ENCODE measurements at regions not wholly inside any gene's neighbourhood (a gene's known extent, or its start where the extent isn't known, plus 50 kb on each side); places are given as distances from the start of the nearest gene placed in this dataset.

DNA sequence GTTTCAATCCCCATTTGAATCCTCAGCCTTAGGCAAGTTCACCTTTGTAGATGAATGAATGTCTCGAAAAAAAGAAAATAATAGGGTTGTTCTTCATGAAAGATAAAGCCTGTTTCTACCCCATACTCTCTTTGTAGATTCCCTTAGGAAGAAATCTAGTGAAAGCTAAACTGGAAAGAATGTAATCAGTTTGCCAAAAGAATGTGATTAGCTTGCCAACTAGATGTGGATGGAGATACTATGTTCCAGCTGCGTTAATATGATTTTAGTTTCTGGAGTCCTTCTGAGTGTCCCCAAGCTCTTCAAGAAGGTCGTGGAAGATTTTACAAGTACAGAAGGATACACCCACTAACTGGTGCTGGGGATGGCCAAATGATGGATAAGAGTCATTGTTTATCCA is 162.3 kb upstream of the EDNRA start:
- Histone ChIP-seq H3K27ac (ENCODE audit: low read depth, low read length) (no peak overlapping the region), H3K4me3 (ENCODE audit: low read depth in 1 of 2, low read length in 2 of 2) (no peak overlapping the region), H3K9me3 (ENCODE audit: control insufficient read depth in 1 of 2, low read length in 2 of 2) (no peaks in the 10 kb centered on the region), H3K9ac (ENCODE audit: low read depth in 1 of 2, low read length in 2 of 2) (no peak overlapping the region), H3K27me3 (ENCODE audit: control insufficient read depth in 1 of 2, insufficient read depth in 2 of 2, low read length in 2 of 2) (no peaks in the 10 kb centered on the region), H3K4me1 (ENCODE audit: control insufficient read depth in 1 of 2, insufficient read depth in 2 of 2, low read length in 2 of 2) (no peaks in the 10 kb centered on the region), H3K36me3 (ENCODE audit: control insufficient read depth in 1 of 2, insufficient read depth in 2 of 2, low read length in 2 of 2) (no peaks in the 10 kb centered on the region)

DNA sequence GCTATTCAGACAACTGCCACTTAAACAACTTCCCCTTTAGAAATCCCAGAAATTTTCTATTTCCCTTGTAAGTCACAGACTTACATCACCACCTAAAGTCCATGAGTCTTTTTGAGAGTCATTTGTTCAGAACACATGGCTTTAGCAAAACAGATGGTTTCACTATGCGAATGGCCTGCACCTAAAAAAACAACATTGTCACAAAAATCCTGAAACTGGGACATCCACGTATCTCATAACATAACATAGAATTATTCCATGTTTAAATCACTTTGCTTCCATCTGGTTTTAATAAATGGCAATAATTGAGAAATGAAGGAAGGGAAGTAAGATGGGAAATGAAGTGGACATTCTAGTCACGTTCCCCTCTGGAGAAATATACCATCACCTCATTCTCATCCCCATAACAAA is 155.3 kb upstream of the EDNRA start:
- Histone ChIP-seq H3K9ac (ENCODE audit: low read depth in 1 of 2, low read length in 2 of 2) (no peak overlapping the region), H3K4me3 (ENCODE audit: low read depth in 1 of 2, low read length in 2 of 2) (no peak overlapping the region), H3K27me3 (ENCODE audit: control insufficient read depth in 1 of 2, insufficient read depth in 2 of 2, low read length in 2 of 2) (no peaks in the 10 kb centered on the region), H3K36me3 (ENCODE audit: control insufficient read depth in 1 of 2, insufficient read depth in 2 of 2, low read length in 2 of 2) (no peaks in the 10 kb centered on the region), H3K27ac (ENCODE audit: low read depth, low read length) (no peak overlapping the region), H3K4me1 (ENCODE audit: control insufficient read depth in 1 of 2, insufficient read depth in 2 of 2, low read length in 2 of 2) (no peaks in the 10 kb centered on the region), H3K9me3 (ENCODE audit: control insufficient read depth in 1 of 2, low read length in 2 of 2) (no peaks in the 10 kb centered on the region)

DNA sequence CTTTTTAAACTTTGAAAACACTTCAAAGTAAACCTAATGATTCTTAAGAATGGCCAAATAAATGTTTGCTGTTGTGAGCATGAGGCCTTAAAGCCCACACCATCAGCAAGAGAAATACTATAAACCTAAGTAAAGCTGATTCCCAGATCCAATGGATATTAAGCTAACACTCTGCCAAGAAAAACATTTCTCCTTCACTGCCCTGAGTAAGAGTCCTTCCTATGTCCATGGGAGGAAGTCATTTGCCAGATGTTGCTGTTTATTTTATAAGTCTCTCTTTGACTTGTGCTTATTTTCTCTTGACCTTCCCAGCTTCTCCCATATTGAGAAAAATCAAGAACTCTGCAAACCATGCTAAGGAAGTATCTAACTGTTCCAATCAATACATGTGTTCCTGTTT is 154.3 kb upstream of the EDNRA start:
- H3K9me3 ChIP-seq (ENCODE audit: control insufficient read depth in 1 of 2, low read length in 2 of 2) = no peaks in the 10 kb centered on the region
- no peak overlapping the region for H3K4me3 ChIP-seq (ENCODE audit: low read depth in 1 of 2, low read length in 2 of 2)
- H3K27ac ChIP-seq (ENCODE audit: low read depth, low read length) = no peak overlapping the region
- no peaks in the 10 kb centered on the region for H3K27me3 ChIP-seq (ENCODE audit: control insufficient read depth in 1 of 2, insufficient read depth in 2 of 2, low read length in 2 of 2)
- no peak overlapping the region for H3K9ac ChIP-seq (ENCODE audit: low read depth in 1 of 2, low read length in 2 of 2)
- no peaks in the 10 kb centered on the region for H3K4me1 ChIP-seq (ENCODE audit: control insufficient read depth in 1 of 2, insufficient read depth in 2 of 2, low read length in 2 of 2)
- H3K36me3 ChIP-seq (ENCODE audit: control insufficient read depth in 1 of 2, insufficient read depth in 2 of 2, low read length in 2 of 2) = no peaks in the 10 kb centered on the region

DNA sequence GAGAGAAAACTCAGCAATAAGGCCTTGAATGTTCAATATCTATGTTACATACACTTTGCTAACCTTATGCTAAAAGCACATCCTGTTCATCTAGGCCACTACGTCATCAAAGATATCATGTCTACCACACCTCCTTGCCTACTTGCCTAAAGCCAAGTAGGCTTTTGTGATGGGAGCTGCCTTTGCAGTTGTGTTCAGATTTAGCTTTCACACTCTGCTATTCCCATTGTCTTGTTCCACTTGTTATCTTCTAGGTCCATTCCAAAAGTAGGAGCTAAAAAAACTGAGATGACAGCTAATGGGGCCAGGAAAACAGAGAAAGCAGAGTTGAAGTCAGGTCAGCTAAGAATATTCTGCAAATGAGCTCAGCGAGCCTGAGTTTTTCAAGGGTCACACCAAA is 153.6 kb upstream of the EDNRA start:
- H3K4me1 ChIP-seq (ENCODE audit: control insufficient read depth in 1 of 2, insufficient read depth in 2 of 2, low read length in 2 of 2) = no peaks in the 10 kb centered on the region
- H3K27ac ChIP-seq (ENCODE audit: low read depth, low read length) = no peak overlapping the region

DNA sequence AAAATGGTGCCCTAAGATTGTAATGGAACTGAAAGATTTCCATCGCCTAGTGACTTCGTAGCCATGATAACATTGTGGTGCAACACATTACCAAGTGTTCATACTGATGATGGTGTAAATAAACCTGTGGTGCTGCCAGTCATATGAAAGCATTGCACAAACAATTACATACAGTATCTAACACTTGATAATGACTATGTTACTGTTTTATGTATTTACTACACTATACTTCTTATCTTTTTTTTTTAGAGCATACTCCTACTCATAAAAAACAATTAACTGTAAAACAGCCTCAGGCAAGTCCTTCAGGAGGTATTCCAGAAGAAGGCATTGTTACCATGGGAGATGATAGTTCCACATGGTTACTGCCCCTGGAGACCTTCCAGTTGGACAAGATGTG is 152.7 kb upstream of the EDNRA start:
- Histone ChIP-seq H3K9ac (ENCODE audit: low read depth in 1 of 2, low read length in 2 of 2) (no peak overlapping the region), H3K4me3 (ENCODE audit: low read depth in 1 of 2, low read length in 2 of 2) (no peak overlapping the region), H3K36me3 (ENCODE audit: control insufficient read depth in 1 of 2, insufficient read depth in 2 of 2, low read length in 2 of 2) (no peaks in the 10 kb centered on the region), H3K27me3 (ENCODE audit: control insufficient read depth in 1 of 2, insufficient read depth in 2 of 2, low read length in 2 of 2) (no peaks in the 10 kb centered on the region), H3K9me3 (ENCODE audit: control insufficient read depth in 1 of 2, low read length in 2 of 2) (no peaks in the 10 kb centered on the region), H3K27ac (ENCODE audit: low read depth, low read length) (no peak overlapping the region), H3K4me1 (ENCODE audit: control insufficient read depth in 1 of 2, insufficient read depth in 2 of 2, low read length in 2 of 2) (no peaks in the 10 kb centered on the region)

More for the DNA sequence above, 153.6 kb upstream of the EDNRA start:
- Histone ChIP-seq H3K9ac (ENCODE audit: low read depth in 1 of 2, low read length in 2 of 2) (no peak overlapping the region), H3K36me3 (ENCODE audit: control insufficient read depth in 1 of 2, insufficient read depth in 2 of 2, low read length in 2 of 2) (no peaks in the 10 kb centered on the region), H3K27me3 (ENCODE audit: control insufficient read depth in 1 of 2, insufficient read depth in 2 of 2, low read length in 2 of 2) (no peaks in the 10 kb centered on the region), H3K9me3 (ENCODE audit: control insufficient read depth in 1 of 2, low read length in 2 of 2) (no peaks in the 10 kb centered on the region), H3K4me3 (ENCODE audit: low read depth in 1 of 2, low read length in 2 of 2) (no peak overlapping the region)

DNA sequence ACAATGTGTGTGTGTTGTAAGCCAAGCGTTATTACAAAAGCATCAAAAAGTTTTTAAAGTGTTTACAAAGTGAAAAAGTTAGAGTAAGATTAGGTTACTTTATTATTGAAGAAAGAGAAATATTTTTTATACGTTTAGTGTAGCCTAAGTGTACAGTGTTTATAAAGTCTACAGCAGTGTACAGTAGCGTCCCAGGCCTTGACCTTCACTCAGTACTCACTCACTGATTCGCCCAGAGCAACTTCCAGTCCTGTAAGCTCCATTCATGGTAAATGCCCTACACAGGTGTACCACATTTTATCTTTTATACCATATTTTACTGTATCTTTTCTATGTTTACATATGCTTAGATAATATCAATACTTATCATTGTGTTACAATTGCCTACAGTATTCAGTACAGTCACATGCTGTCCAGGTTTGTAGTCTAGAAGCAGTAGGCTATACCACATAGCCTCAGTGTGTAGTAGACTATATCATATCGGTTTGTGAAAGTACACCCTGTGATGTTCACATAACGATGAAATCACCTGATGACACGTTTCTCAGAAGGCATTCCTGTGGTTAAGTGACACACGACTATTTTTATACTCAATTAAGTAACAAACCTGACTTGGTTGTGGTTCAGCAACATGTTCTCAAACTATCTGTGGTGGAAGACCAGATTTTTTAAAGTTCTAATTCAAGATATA is 152.0 kb upstream of the EDNRA start:
- Histone ChIP-seq H3K27me3 (ENCODE audit: control insufficient read depth in 1 of 2, insufficient read depth in 2 of 2, low read length in 2 of 2) (no peaks in the 10 kb centered on the region), H3K9ac (ENCODE audit: low read depth in 1 of 2, low read length in 2 of 2) (no peak overlapping the region), H3K4me3 (ENCODE audit: low read depth in 1 of 2, low read length in 2 of 2) (no peak overlapping the region), H3K4me1 (ENCODE audit: control insufficient read depth in 1 of 2, insufficient read depth in 2 of 2, low read length in 2 of 2) (no peaks in the 10 kb centered on the region), H3K9me3 (ENCODE audit: control insufficient read depth in 1 of 2, low read length in 2 of 2) (no peaks in the 10 kb centered on the region), H3K27ac (ENCODE audit: low read depth, low read length) (no peak overlapping the region), H3K36me3 (ENCODE audit: control insufficient read depth in 1 of 2, insufficient read depth in 2 of 2, low read length in 2 of 2) (no peaks in the 10 kb centered on the region)

DNA sequence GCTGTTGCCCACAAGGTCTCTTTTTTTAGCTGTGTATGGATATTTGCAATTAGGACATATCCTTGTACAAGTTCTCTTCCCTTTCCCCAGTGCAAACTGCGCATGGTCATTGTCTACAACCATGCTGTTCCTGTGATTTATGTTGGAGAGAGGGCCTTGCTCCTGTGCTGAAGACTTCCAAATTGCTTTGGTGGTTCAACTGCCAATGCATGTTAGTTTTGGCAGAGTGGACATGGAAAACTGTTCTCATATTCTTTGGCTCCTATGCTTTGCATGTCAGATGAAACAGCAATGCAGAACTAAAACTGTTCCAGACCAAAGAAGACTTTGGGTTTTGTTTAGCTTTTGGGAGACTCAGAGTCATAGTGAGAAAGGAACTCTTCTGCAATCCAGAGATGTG is 148.8 kb upstream of the EDNRA start:
- Histone ChIP-seq H3K9ac (ENCODE audit: low read depth in 1 of 2, low read length in 2 of 2) (no peak overlapping the region), H3K4me1 (ENCODE audit: control insufficient read depth in 1 of 2, insufficient read depth in 2 of 2, low read length in 2 of 2) (peaks cover 0 to 8% of the 10 kb centered on the region in 2 donors), H3K4me3 (ENCODE audit: low read depth in 1 of 2, low read length in 2 of 2) (no peak overlapping the region), H3K27me3 (ENCODE audit: control insufficient read depth in 1 of 2, insufficient read depth in 2 of 2, low read length in 2 of 2) (no peaks in the 10 kb centered on the region), H3K36me3 (ENCODE audit: control insufficient read depth in 1 of 2, insufficient read depth in 2 of 2, low read length in 2 of 2) (no peaks in the 10 kb centered on the region), H3K9me3 (ENCODE audit: control insufficient read depth in 1 of 2, low read length in 2 of 2) (no peaks in the 10 kb centered on the region), H3K27ac (ENCODE audit: low read depth, low read length) (no peak overlapping the region)

DNA sequence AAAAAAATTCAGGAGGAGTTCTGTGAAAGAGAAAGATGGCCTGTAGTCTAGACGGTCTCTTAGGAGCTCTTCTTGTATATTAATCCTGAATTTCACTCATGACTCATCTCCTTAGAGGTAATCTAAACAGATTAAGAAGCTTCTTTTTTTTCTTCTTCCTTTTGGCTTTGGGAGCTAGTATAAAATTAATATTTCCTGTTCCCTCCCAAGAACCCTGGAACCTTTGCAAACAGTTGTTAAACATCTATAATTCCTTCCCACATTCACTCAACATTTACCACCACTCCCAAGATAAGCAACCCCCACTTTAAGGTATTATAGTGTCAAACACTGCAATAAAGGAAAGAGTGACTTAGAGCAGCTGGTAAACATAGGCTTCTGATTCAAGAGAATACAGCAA is 146.4 kb upstream of the EDNRA start:
- Histone ChIP-seq H3K9ac (ENCODE audit: low read depth in 1 of 2, low read length in 2 of 2) (no peak overlapping the region), H3K27ac (ENCODE audit: low read depth, low read length) (no peak overlapping the region), H3K9me3 (ENCODE audit: control insufficient read depth in 1 of 2, low read length in 2 of 2) (no peaks in the 10 kb centered on the region), H3K36me3 (ENCODE audit: control insufficient read depth in 1 of 2, insufficient read depth in 2 of 2, low read length in 2 of 2) (no peaks in the 10 kb centered on the region), H3K4me1 (ENCODE audit: control insufficient read depth in 1 of 2, insufficient read depth in 2 of 2, low read length in 2 of 2) (peaks cover 0 to 8% of the 10 kb centered on the region in 2 donors), H3K27me3 (ENCODE audit: control insufficient read depth in 1 of 2, insufficient read depth in 2 of 2, low read length in 2 of 2) (no peaks in the 10 kb centered on the region), H3K4me3 (ENCODE audit: low read depth in 1 of 2, low read length in 2 of 2) (no peak overlapping the region)

DNA sequence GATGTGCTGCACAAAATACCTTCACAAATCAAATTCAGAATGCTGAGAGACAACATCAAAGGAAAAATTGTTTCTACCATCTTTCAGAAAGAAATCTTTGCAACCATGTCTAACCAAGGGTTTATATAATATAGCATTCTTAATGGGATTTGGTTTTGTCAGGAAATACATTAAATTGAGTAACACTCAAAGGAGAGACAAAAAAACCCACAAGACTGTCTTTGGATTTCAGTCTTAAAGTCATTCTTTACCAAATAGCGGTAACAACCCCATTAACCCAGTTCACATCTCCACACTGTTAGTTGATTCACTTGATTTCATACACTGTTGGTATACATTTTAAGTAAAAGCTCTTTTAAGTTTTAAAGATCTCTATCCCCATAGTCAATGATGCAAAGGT is 145.7 kb upstream of the EDNRA start:
- H3K9ac ChIP-seq (ENCODE audit: low read depth in 1 of 2, low read length in 2 of 2) = no peak overlapping the region
- H3K27ac ChIP-seq (ENCODE audit: low read depth, low read length) = no peak overlapping the region
- H3K36me3 ChIP-seq (ENCODE audit: control insufficient read depth in 1 of 2, insufficient read depth in 2 of 2, low read length in 2 of 2) = no peaks in the 10 kb centered on the region
- no peak overlapping the region for H3K4me3 ChIP-seq (ENCODE audit: low read depth in 1 of 2, low read length in 2 of 2)
- no peaks in the 10 kb centered on the region for H3K27me3 ChIP-seq (ENCODE audit: control insufficient read depth in 1 of 2, insufficient read depth in 2 of 2, low read length in 2 of 2)
- no peaks in the 10 kb centered on the region for H3K9me3 ChIP-seq (ENCODE audit: control insufficient read depth in 1 of 2, low read length in 2 of 2)
- H3K4me1 ChIP-seq (ENCODE audit: control insufficient read depth in 1 of 2, insufficient read depth in 2 of 2, low read length in 2 of 2) = peaks cover 0 to 8% of the 10 kb centered on the region in 2 donors

DNA sequence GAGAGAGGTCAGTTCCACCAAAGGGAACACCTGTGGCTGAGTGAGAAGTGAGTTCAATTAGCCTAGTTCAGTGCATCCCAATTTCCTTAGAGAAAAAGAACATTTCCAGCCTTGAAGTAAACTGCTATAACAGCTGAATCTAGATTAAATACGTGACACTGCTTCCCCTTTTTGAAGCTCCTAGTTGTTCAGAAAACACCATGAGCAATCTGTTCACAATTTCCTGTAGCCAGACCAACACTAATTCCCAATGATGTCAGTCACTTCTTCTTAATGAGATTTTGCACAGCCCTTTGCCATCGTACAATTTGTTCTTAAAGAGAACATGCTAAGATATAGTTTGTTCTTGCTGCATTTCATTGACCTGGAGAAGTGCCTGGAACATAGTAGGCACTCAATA is 144.6 kb upstream of the EDNRA start:
- no peaks in the 10 kb centered on the region for H3K9me3 ChIP-seq (ENCODE audit: control insufficient read depth in 1 of 2, low read length in 2 of 2)
- no peak overlapping the region for H3K9ac ChIP-seq (ENCODE audit: low read depth in 1 of 2, low read length in 2 of 2)
- H3K36me3 ChIP-seq (ENCODE audit: control insufficient read depth in 1 of 2, insufficient read depth in 2 of 2, low read length in 2 of 2) = no peaks in the 10 kb centered on the region
- H3K4me1 ChIP-seq (ENCODE audit: control insufficient read depth in 1 of 2, insufficient read depth in 2 of 2, low read length in 2 of 2) = peaks cover 0 to 8% of the 10 kb centered on the region in 2 donors
- H3K27me3 ChIP-seq (ENCODE audit: control insufficient read depth in 1 of 2, insufficient read depth in 2 of 2, low read length in 2 of 2) = no peaks in the 10 kb centered on the region
- H3K4me3 ChIP-seq (ENCODE audit: low read depth in 1 of 2, low read length in 2 of 2) = no peak overlapping the region
- no peak overlapping the region for H3K27ac ChIP-seq (ENCODE audit: low read depth, low read length)

DNA sequence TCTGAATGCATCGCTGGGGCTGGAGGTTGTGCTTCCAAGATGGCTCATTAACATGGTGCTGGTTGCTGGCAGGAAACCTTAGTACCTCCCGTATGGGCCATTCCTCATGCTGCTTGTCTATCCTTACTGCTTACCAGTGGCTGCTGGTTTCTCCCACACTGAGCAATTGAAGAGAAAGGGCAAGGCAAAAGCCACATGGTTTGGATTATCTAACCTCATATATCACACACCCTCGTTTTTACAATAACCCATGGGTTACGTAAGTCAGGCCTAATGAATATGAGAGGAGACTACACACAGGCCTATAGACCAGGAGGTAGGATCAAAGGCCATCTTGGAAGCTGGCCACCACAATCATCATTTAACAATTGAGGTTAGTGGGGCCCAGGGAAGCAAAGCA is 141.8 kb upstream of the EDNRA start:
- H3K36me3 ChIP-seq (ENCODE audit: control insufficient read depth in 1 of 2, insufficient read depth in 2 of 2, low read length in 2 of 2) = no peaks in the 10 kb centered on the region
- H3K9me3 ChIP-seq (ENCODE audit: control insufficient read depth in 1 of 2, low read length in 2 of 2) = no peaks in the 10 kb centered on the region
- H3K27ac ChIP-seq (ENCODE audit: low read depth, low read length) = no peak overlapping the region
- no peak overlapping the region for H3K4me3 ChIP-seq (ENCODE audit: low read depth in 1 of 2, low read length in 2 of 2)
- H3K27me3 ChIP-seq (ENCODE audit: control insufficient read depth in 1 of 2, insufficient read depth in 2 of 2, low read length in 2 of 2) = no peaks in the 10 kb centered on the region
- H3K9ac ChIP-seq (ENCODE audit: low read depth in 1 of 2, low read length in 2 of 2) = no peak overlapping the region
- peaks cover 0 to 8% of the 10 kb centered on the region in 2 donors for H3K4me1 ChIP-seq (ENCODE audit: control insufficient read depth in 1 of 2, insufficient read depth in 2 of 2, low read length in 2 of 2)

Measured in duodenal mucosa (tissue), 2 donors.